ENCODE measurements at regions not wholly inside any gene's neighbourhood (a gene's known extent, or its start where the extent isn't known, plus 50 kb on each side); places are given as distances from the start of the nearest gene placed in this dataset.
A peak's percentile ranks its signal among the peaks of the same experiment; 100 is the strongest.

DNA sequence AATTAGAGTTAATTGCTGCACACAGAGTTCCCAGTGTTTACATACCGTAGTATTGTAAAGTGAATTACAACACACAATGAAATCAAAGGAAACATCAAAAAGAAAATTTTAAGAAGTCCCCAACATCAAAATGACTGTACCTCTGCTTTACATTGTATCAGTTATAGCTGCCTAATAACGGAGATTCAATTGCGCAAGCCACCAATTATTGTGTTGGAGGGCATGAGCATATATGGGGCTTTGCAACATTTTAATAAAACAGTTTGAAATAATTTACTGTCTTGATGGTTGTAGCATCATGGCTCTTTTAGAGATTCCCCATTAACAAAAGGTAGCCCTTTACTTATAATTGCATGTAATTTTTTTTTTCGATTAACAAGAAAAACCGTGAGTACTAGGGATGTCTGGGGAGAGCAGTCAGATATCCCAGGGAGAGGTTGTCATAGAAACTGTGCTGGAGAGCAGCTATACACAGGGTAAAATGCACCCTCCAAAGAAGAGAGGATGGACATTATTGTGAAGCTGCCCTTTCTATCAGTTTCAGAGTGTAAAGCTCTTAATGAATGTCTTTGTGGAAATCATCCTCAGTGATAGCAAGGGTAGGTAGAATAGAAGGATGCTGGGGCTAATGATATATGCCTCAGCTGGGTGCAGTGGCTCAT lies 55.9 kb upstream of the BTG3 start:
- POLR2A ChIA-PET (ENCODE audit: partially characterized antibody) = interaction anchor here (0.6 kb wide), 1 partner anchor 254 kb away, joined by 3 read pairs; no protein-coding TSS in a partner anchor
- Histone ChIP-seq H2BK120ac (replicated peaks; ENCODE audit: low read depth, low read length) (no peak overlapping the region), H4K8ac (ENCODE audit: extremely low read depth, insufficient read depth, low read length) (no peak overlapping the region), H3K23me2 (ENCODE audit: low read depth, low read length) (no peaks in the 10 kb centered on the region), H3K9me3 (ENCODE audit: insufficient read depth in 2 of 2, low read depth in 1 of 2, low read length in 1 of 2) (no peaks in the 10 kb centered on the region; a peak in 1 of 4 replicates), H2BK12ac (ENCODE audit: low read depth, low read length) (no peak overlapping the region), H3K27ac (ENCODE audit: low read depth, low read length) (no peak overlapping the region), H3K4me1 (replicated peaks in 1 of 4; ENCODE audit: control insufficient read depth in 3 of 4, insufficient read depth in 4 of 4, low read length in 3 of 4) (peaks cover 0 to 13% (median 8%) of the 10 kb centered on the region in 4 experiments; a peak in 5 of 7 replicates), H2AFZ (ENCODE audit: low read length) (no peak overlapping the region), H3K4ac (replicated peaks; ENCODE audit: insufficient read length, low read depth, low read length) (no peak overlapping the region), H2BK5ac (ENCODE audit: low read depth, low read length) (no peak overlapping the region), H2BK15ac (ENCODE audit: low read length) (no peak overlapping the region), H4K91ac (replicated peaks; ENCODE audit: insufficient read length, low read length) (no peak overlapping the region), H4K5ac (ENCODE audit: insufficient read length, low read depth, low read length) (no peak overlapping the region), H3K4me2 (ENCODE audit: insufficient read depth in 1 of 2, low read depth in 2 of 2, low read length in 2 of 2) (no peak overlapping the region), H3K23ac (ENCODE audit: insufficient read length) (no peak overlapping the region), H3K4me3 (ENCODE audit: extremely low read depth in 1 of 4, insufficient read depth in 2 of 4, low read depth in 3 of 4, low read length in 4 of 4) (no peak overlapping the region), H3K14ac (ENCODE audit: insufficient read length) (no peak overlapping the region), H3K36me3 (ENCODE audit: control insufficient read depth in 2 of 4, insufficient read depth in 4 of 4, low read length in 3 of 4) (no peaks in the 10 kb centered on the region), H4K20me1 (replicated peaks in 1 of 2; ENCODE audit: control insufficient read depth in 1 of 2, insufficient read depth in 2 of 2, low read length in 2 of 2) (no peaks in the 10 kb centered on the region), H3K18ac (ENCODE audit: extremely low read depth, low read length) (no peak overlapping the region), H3K9ac (replicated peaks in 1 of 4; ENCODE audit: extremely low read depth in 1 of 4, low read depth in 3 of 4, low read length in 3 of 4) (no peak overlapping the region), H2BK20ac (ENCODE audit: low read length) (no peak overlapping the region), H3K27me3 (replicated peaks in 1 of 4; ENCODE audit: control insufficient read depth in 3 of 4, extremely low read depth in 1 of 4, insufficient read depth in 3 of 4, low read length in 3 of 4) (peaks cover 0 to 19% (median 9%) of the 10 kb centered on the region in 4 experiments; a peak in 6 of 7 replicates), H3K79me1 (ENCODE audit: low read depth, low read length) (no peaks in the 10 kb centered on the region), H3K79me2 (ENCODE audit: control insufficient read depth in 1 of 2, insufficient read depth in 2 of 2, low read length in 2 of 2) (no peaks in the 10 kb centered on the region), H3K56ac (replicated peaks; ENCODE audit: insufficient read length, low read depth, low read length) (no peak overlapping the region), H2AK5ac (ENCODE audit: low read depth, low read length) (no peak overlapping the region)
- FAIRE-seq (no peak), DNase-seq (ENCODE audit: low read depth in 1 of 2, low spot score in 2 of 2) (no peak)
- 66% methylated on average over 5 of the region's 5 CpGs; no CpG with 5 or more reads in 1 of the 2 experiments for WGBS, 2 experiments (ENCODE audit: extremely low coverage in 1 of 2, insufficient coverage in 1 of 2, insufficient read length in 1 of 2, insufficient replicate concordance in 2 of 2, low coverage in 1 of 2, low lambda C conversion rate in 2 of 2, missing lambda C conversion rate in 1 of 2)
- CTCF ChIA-PET (ENCODE audit: partially characterized antibody) = interaction anchor here (0.7 to 3.4 kb wide), 3 partner anchors 9 to 35 kb away, joined by 3 to 10 read pairs (median 4); no protein-coding TSS in a partner anchor
- TF ChIP-seq, protein P1, sequence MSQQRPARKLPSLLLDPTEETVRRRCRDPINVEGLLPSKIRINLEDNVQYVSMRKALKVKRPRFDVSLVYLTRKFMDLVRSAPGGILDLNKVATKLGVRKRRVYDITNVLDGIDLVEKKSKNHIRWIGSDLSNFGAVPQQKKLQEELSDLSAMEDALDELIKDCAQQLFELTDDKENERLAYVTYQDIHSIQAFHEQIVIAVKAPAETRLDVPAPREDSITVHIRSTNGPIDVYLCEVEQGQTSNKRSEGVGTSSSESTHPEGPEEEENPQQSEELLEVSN (IDR thresholded peaks at IDR 0.05) = no peak
- TF ChIP-seq MAFK (IDR thresholded peaks at IDR 0.05; ENCODE audit: low read depth, low read length) (0 out of 2 replicates have a peak, but pooled peaks have one; percentile 5), CEBPB (IDR thresholded peaks at IDR 0.05; ENCODE audit: low read depth, low read length) (peak; percentile 72; the same call in 1 of the 2 replicates)

All from H1 (cell line).